K562 (cell line): ENCODE measurements at regions not wholly inside any gene's neighbourhood (a gene's known extent, or its start where the extent isn't known, plus 50 kb on each side); places are given as distances from the start of the nearest gene placed in this dataset.

Experiments used
- ATAC-seq: fragments of 200-7000 bp; cut with Tn5 transposase; 3 replicates; pipeline ENCODE4 v1.9.1; 2020; ENCODE audit warnings: moderate library complexity
- BruUV-seq: library from RNA; stranded (reverse); fragments of 400-500 nt; replicated peaks from 2 replicates; lab custom pipeline; 2021; lab: Mats Ljungman, UMichigan
- CTCF ChIA-PET: fragments of 300-600 bp; formaldehyde crosslinking; extraction: SDS; loops from one replicate; lab custom pipeline; 2021; ENCODE audit warnings: low intra/inter-chr PET ratio; lab: Yijun Ruan, JAX
- POLR2A ChIA-PET: fragments of 300-600, 350-650 bp; sonication (Branson Sonifier 250); formaldehyde crosslinking; extraction: SDS; loops from one replicate; lab custom pipeline; 2021; ENCODE audit warnings: antibody characterized with exemption, inconsistent platforms; lab: Yijun Ruan, JAX
- DNase-seq, 4 experiments: peaks; one replicate each; pipeline versions ENCODE4 v3.0.0 to v3.0.0-alpha.2; 2011 to 2018; ENCODE audit warnings: low spot score in 3 of 4, mixed read lengths in 3 of 4; ENCODE audit errors: extremely low read depth in 1 of 4
- FAIRE-seq: peaks from 2 replicates; lab custom pipeline; 2011; peaks lifted over from hg19 to GRCh38; lab: Jason Lieb, UNC
- H2AFZ ChIP-seq: 2 replicates; pipeline ENCODE4 v1.6.0; 2011; ENCODE audit warnings: low read depth, low read length, control low read depth, inconsistent platforms
- H3K27ac ChIP-seq: fragments of 200-600 bp; 3 replicates; pipeline ENCODE4 v1.8.0; 2011; ENCODE audit warnings: low read depth, mild to moderate bottlenecking, control low read depth, inconsistent platforms, low read length, moderate library complexity, mixed read lengths; ENCODE audit errors: extremely low read depth
- H3K27me3 ChIP-seq, 2 experiments: fragments of 300-600 bp in 1 of 2; 2 replicates in 1 of 2; 3 replicates in 1 of 2; pipeline versions ENCODE4 v1.6.0 to v1.8.0; 2011; ENCODE audit warnings: inconsistent platforms in 2 of 2, low read length in 2 of 2, mild to moderate bottlenecking in 1 of 2, mixed read lengths in 1 of 2, moderate library complexity in 1 of 2; ENCODE audit not compliant: control insufficient read depth in 2 of 2, insufficient read depth in 2 of 2
- H3K36me3 ChIP-seq: fragments of 300-600 bp; 3 replicates; pipeline ENCODE4 v1.8.0; 2011; ENCODE audit warnings: mild to moderate bottlenecking, low read length, inconsistent platforms; ENCODE audit not compliant: control insufficient read depth, insufficient read depth
- H3K4me1 ChIP-seq, 2 experiments: fragments of 200-600 bp in 1 of 2; replicated peaks in 1 of 2; 2 replicates in 1 of 2; 3 replicates in 1 of 2; pipeline versions ENCODE4 v1.5.1 to v1.8.0; 2011; ENCODE audit warnings: inconsistent platforms in 2 of 2, low read length in 2 of 2, mild to moderate bottlenecking in 1 of 2, mixed read lengths in 1 of 2, moderate library complexity in 1 of 2; ENCODE audit not compliant: control insufficient read depth in 2 of 2, insufficient read depth in 2 of 2
- H3K4me2 ChIP-seq: 2 replicates; pipeline ENCODE4 v1.6.1; 2011; ENCODE audit warnings: low read length, control low read depth, inconsistent platforms, mixed read lengths; ENCODE audit not compliant: insufficient read depth
- H3K4me3 ChIP-seq: fragments of 200-600 bp; sonication (generic), shearing (Covaris generic); 2 replicates; pipeline ENCODE4 v1.5.1; 2016; ENCODE audit warnings: control low read depth, inconsistent platforms
- H3K79me2 ChIP-seq: fragments of 200-600 bp; 3 replicates; pipeline ENCODE4 v1.8.0; 2011; ENCODE audit warnings: low read length, inconsistent platforms; ENCODE audit not compliant: control insufficient read depth, insufficient read depth
- H3K9ac ChIP-seq, 2 experiments: 2 replicates each; pipeline versions ENCODE4 v1.6.0 to v1.6.1; 2011; ENCODE audit warnings: low read depth in 2 of 2, low read length in 2 of 2, control low read depth in 1 of 2, inconsistent platforms in 1 of 2, mild to moderate bottlenecking in 1 of 2, mixed read lengths in 1 of 2; ENCODE audit not compliant: insufficient read depth in 1 of 2
- H3K9me1 ChIP-seq: one replicate; pipeline ENCODE4 v1.6.0; 2011; ENCODE audit warnings: inconsistent platforms, mild to moderate bottlenecking, low read length, moderate library complexity; ENCODE audit not compliant: control insufficient read depth, insufficient read depth
- H3K9me3 ChIP-seq: replicated peaks from 2 replicates; pipeline ENCODE4 v1.5.1; 2011; ENCODE audit warnings: low read depth, low read length, inconsistent platforms; ENCODE audit not compliant: control insufficient read depth, insufficient read depth
- H4K20me1 ChIP-seq: replicated peaks from 2 replicates; pipeline ENCODE4 v1.6.1; 2011; ENCODE audit warnings: low read length, inconsistent platforms, mixed read lengths; ENCODE audit not compliant: control insufficient read depth, insufficient read depth
- C11orf30 ChIP-seq: fragments of 450-650 bp; IDR thresholded peaks from 2 replicates; pipeline ENCODE4 v1.6.1; 2016; ENCODE audit warnings: low read depth, mild to moderate bottlenecking
- ETV1 ChIP-seq: fragments of 450-650 bp; conservative IDR thresholded peaks from 2 replicates; pipeline ENCODE4 v1.6.1; 2016; ENCODE audit warnings: missing genetic modification characterization, control low read depth, low read depth, missing compliant biosample characterization
- GTF2A2 ChIP-seq: IDR thresholded peaks from 2 replicates; pipeline ENCODE4 v1.6.1; 2016; ENCODE audit warnings: mild to moderate bottlenecking, missing genetic modification characterization, missing compliant biosample characterization
- MAFF ChIP-seq: IDR thresholded peaks from 2 replicates; pipeline ENCODE4 v1.6.1; 2012; ENCODE audit warnings: low read length, improper control_type of control experiment
- MAFG ChIP-seq: fragments of 450-650 bp; conservative IDR thresholded peaks from 2 replicates; pipeline ENCODE4 v1.6.1; 2016; ENCODE audit warnings: missing genetic modification characterization, missing compliant biosample characterization
- MAFK ChIP-seq: IDR thresholded peaks from 2 replicates; pipeline ENCODE4 v1.6.1; 2011; ENCODE audit warnings: low read length, improper control_type of control experiment
- NFE2 ChIP-seq: IDR thresholded peaks from 2 replicates; pipeline ENCODE4 v1.6.1; 2014; ENCODE audit warnings: antibody characterized with exemption, low read depth
- PATZ1 ChIP-seq: fragments of 250-450 bp; sonication (Bioruptor Pico); IDR thresholded peaks from 2 replicates; pipeline ENCODE4 v1.5.0; 2020; ENCODE audit warnings: mild to moderate bottlenecking, borderline replicate concordance
- ZNF184 ChIP-seq: sonication (generic); formaldehyde crosslinking; IDR thresholded peaks from 2 replicates; pipeline ENCODE4 v1.5.0; 2020; ENCODE audit warnings: missing genetic modification reagents
- ZNF316 ChIP-seq: fragments of 450-650 bp; IDR thresholded peaks from 2 replicates; pipeline ENCODE4 v1.6.1; 2016
- ZSCAN32 ChIP-seq: fragments of 450-650 bp; formaldehyde crosslinking; IDR thresholded peaks from 2 replicates; pipeline ENCODE4 v1.4.0; 2020; ENCODE audit warnings: mild to moderate bottlenecking, moderate library complexity
- WGBS: fragments of 100-300 bp; shearing (Covaris generic); methylation state at CpG from one replicate; pipeline ENCODE4 v1.1.6; 2016; ENCODE audit warnings: low coverage, mixed read lengths; ENCODE audit not compliant: insufficient coverage; ENCODE audit errors: missing lambda C conversion rate; 5-methylcytosine and 5-hydroxymethylcytosine counted together
- in situ Hi-C: fragments of 300-500 bp; cut with MboI; formaldehyde crosslinking; loops from 4 replicates; pipeline ENCODE4 v1.15.0; 2018; ENCODE audit warnings: inconsistent platforms, mixed read lengths
- intact Hi-C: fragments of 100-400 bp; cut with micrococcal nuclease; formaldehyde crosslinking; loops from 2 replicates; pipeline ENCODE4 v1.14.2; 2022

DNA sequence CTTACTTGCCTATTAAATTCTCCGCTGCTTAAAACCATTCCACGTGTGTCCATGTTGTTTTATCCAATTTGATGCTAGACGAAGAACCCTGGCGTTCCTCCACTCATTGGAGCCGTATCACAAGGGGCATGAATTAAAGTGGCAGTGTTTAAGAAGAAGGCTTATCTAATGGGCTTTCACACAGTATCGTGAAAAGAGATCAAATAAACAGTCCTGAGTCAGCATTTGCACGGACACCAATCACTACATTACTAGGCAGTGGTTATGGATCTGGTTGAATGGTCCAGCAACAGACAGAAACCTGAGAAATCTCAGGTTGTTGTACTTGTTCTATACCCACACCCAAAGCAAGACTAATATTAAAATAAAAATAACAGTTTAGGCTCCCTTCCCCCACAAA, 671.6 kb downstream of the FAT4 start:
- no peaks in the 10 kb centered on the region for H3K36me3 ChIP-seq
- POLR2A ChIA-PET, result no interaction called here
- no TSS peak for BruUV-seq
- WGBS, result 2% methylated on average over 7 of the region's 7 CpGs
- ATAC-seq (peak; percentile 61), DNase-seq (no peak), FAIRE-seq (no peak)
- H3K27me3 ChIP-seq, result no peaks in the 10 kb centered on the region
- H3K9me3 ChIP-seq, result no peaks in the 10 kb centered on the region; the same call in 1 of the 2 replicates
- no peak overlapping the region for H3K4me3 ChIP-seq
- peak overlapping the region; percentile 70 for H3K4me2 ChIP-seq
- TF ChIP-seq ZNF316 (peak; percentile 90), GTF2A2 (tag) (no peak), MAFG (peak; percentile 70), MAFK (peak; percentile 65), ETV1 (tag) (no peak), C11orf30 (peak; percentile 83), PATZ1 (CRISPR knock-in tag) (no peak), MAFF (peak; percentile 61; the same call in 1 of the 2 replicates), ZSCAN32 (CRISPR knock-in tag) (no peak), ZNF184 (CRISPR knock-in tag) (no peak), NFE2 (peak; percentile 50; the same call in 1 of the 2 replicates)
- no peaks in the 10 kb centered on the region for H3K79me2 ChIP-seq
- peak overlapping the region; percentile 78 for H2AFZ ChIP-seq
- no peak overlapping the region for H3K9ac ChIP-seq
- peak overlapping the region; percentile 46; the same call in 1 of the 3 replicates for H3K27ac ChIP-seq
- intact Hi-C loops (no loop called here), in situ Hi-C loops (no loop called here)
- CTCF ChIA-PET, result no interaction called here
- no peaks in the 10 kb centered on the region for H3K9me1 ChIP-seq
- H4K20me1 ChIP-seq, result no peaks in the 10 kb centered on the region
- peaks cover 0 to 2% of the 10 kb centered on the region in 2 experiments; a peak in 2 of 5 replicates for H3K4me1 ChIP-seq
